Epithelial cell of proximal tubule (primary cell): ENCODE measurements at regions not wholly inside any gene's neighbourhood (a gene's known extent, or its start where the extent isn't known, plus 50 kb on each side); places are given as distances from the start of the nearest gene placed in this dataset.

Source experiments
- DNase-seq: peaks from one replicate; pipeline ENCODE4 v3.0.0-alpha.2; 2011; ENCODE audit warnings: low read depth
- H3K4me3 ChIP-seq: 2 replicates; pipeline ENCODE4 v1.5.1; 2011; ENCODE audit warnings: low read depth, mild to moderate bottlenecking, low read length
- CTCF ChIP-seq: conservative IDR thresholded peaks from 2 replicates; pipeline ENCODE4 v1.5.1; 2012; ENCODE audit warnings: low read depth, mild to moderate bottlenecking, low read length

GRCh38 chr3:59473636-59474035, 423.8 kb upstream of the CFAP20DC start:
- DNase-seq = no peak
- TF ChIP-seq CTCF = no peak
- no peak overlapping the region for H3K4me3 ChIP-seq

GRCh38 chr3:59472541-59472940, 422.7 kb upstream of the CFAP20DC start:
- no peak overlapping the region for H3K4me3 ChIP-seq
- no peak for DNase-seq
- no peak for TF ChIP-seq CTCF

GRCh38 chr3:59469948-59470723, 420.3 kb upstream of the CFAP20DC start:
- TF ChIP-seq CTCF = no peak
- DNase-seq = peak; percentile 32
- no peak overlapping the region for H3K4me3 ChIP-seq

- H3K4me3 ChIP-seq = no peak overlapping the region
- no peak for DNase-seq
- no peak for TF ChIP-seq CTCF
These were observed 417.7 kb upstream of the CFAP20DC start for GRCh38 chr3:59467476-59467875.

GRCh38 chr3:59464187-59464586, 414.4 kb upstream of the CFAP20DC start:
- no peak overlapping the region for H3K4me3 ChIP-seq
- no peak for TF ChIP-seq CTCF
- DNase-seq = no peak

GRCh38 chr3:59463253-59463652, 413.4 kb upstream of the CFAP20DC start:
- TF ChIP-seq CTCF = no peak
- no peak for DNase-seq
- no peak overlapping the region for H3K4me3 ChIP-seq

GRCh38 chr3:59460068-59460467, 410.2 kb upstream of the CFAP20DC start:
- TF ChIP-seq CTCF = no peak
- no peak for DNase-seq
- H3K4me3 ChIP-seq = no peak overlapping the region
